HepG2 (cell line): ENCODE measurements at regions not wholly inside any gene's neighbourhood (a gene's known extent, or its start where the extent isn't known, plus 50 kb on each side); places are given as distances from the start of the nearest gene placed in this dataset.

ENCODE experiments used
- CREB1 ChIP-seq, 2 experiments: fragments of 450-650 bp in 1 of 2; IDR thresholded peaks; 2 replicates each; pipeline ENCODE4 v1.6.1; 2016 to 2017; ENCODE audit warnings: control low read depth in 1 of 2, mild to moderate bottlenecking in 1 of 2, missing compliant biosample characterization in 1 of 2, missing genetic modification characterization in 1 of 2
- EED ChIP-seq: sonication (generic); formaldehyde crosslinking; IDR thresholded peaks from 2 replicates; pipeline ENCODE4 v1.5.0; 2020; ENCODE audit warnings: mild to moderate bottlenecking, missing genetic modification reagents
- FIP1L1 ChIP-seq: fragments of 200-400 bp; formaldehyde crosslinking; IDR thresholded peaks from 2 replicates; pipeline ENCODE4 v1.6.1; 2018; ENCODE audit warnings: low read depth, mild to moderate bottlenecking, low read length, moderate library complexity, borderline replicate concordance; ENCODE audit not compliant: insufficient read depth
- FOSL2 ChIP-seq: sonication (generic); formaldehyde crosslinking; IDR thresholded peaks from 2 replicates; pipeline ENCODE4 v1.4.0; 2020; ENCODE audit warnings: missing genetic modification reagents
- POLR2AphosphoS2 ChIP-seq: IDR thresholded peaks from 2 replicates; pipeline ENCODE4 v1.6.1; 2011; ENCODE audit warnings: low read depth, low read length, improper control_type of control experiment
- POLR2AphosphoS5 ChIP-seq: IDR thresholded peaks from 2 replicates; pipeline ENCODE4 v1.6.1; 2012; ENCODE audit warnings: low read depth, low read length
- SMAD3 ChIP-seq: sonication (generic); formaldehyde crosslinking; IDR thresholded peaks from 2 replicates; pipeline ENCODE4 v1.4.0; 2020; ENCODE audit warnings: missing genetic modification reagents
- ZNF331 ChIP-seq: sonication (generic); formaldehyde crosslinking; IDR thresholded peaks from 2 replicates; pipeline ENCODE4 v1.4.0; 2020; ENCODE audit warnings: missing genetic modification reagents
- ZNF660 ChIP-seq: sonication (generic); formaldehyde crosslinking; IDR thresholded peaks from 2 replicates; pipeline ENCODE4 v1.5.1; 2020; ENCODE audit warnings: mild to moderate bottlenecking, low read depth, missing genetic modification reagents, borderline replicate concordance
- TF ChIP-seq, protein P1 (sequence below): sonication (generic); formaldehyde crosslinking; IDR thresholded peaks from 2 replicates; pipeline ENCODE4 v1.5.0; 2020; ENCODE audit warnings: mild to moderate bottlenecking, missing genetic modification reagents, moderate library complexity
- TF ChIP-seq, protein P2 (sequence below), 2 experiments: sonication (generic) in 1 of 2; formaldehyde crosslinking in 1 of 2; IDR thresholded peaks; 2 replicates each; pipeline versions ENCODE4 v1.4.0 to v1.6.1; 2018 to 2020; ENCODE audit warnings: missing genetic modification reagents in 2 of 2, borderline replicate concordance in 1 of 2, low read depth in 1 of 2, mild to moderate bottlenecking in 1 of 2, missing biosample characterization in 1 of 2
- TF ChIP-seq, protein P3 (sequence below): sonication (generic); formaldehyde crosslinking; IDR thresholded peaks from 2 replicates; pipeline ENCODE4 v1.5.1; 2020; ENCODE audit warnings: mild to moderate bottlenecking, missing genetic modification reagents, borderline replicate concordance
- TF ChIP-seq, protein P4 (sequence below): sonication (generic); formaldehyde crosslinking; IDR thresholded peaks from 2 replicates; pipeline ENCODE4 v1.5.0; 2020; ENCODE audit warnings: mild to moderate bottlenecking, missing genetic modification reagents, borderline replicate concordance

DNA sequence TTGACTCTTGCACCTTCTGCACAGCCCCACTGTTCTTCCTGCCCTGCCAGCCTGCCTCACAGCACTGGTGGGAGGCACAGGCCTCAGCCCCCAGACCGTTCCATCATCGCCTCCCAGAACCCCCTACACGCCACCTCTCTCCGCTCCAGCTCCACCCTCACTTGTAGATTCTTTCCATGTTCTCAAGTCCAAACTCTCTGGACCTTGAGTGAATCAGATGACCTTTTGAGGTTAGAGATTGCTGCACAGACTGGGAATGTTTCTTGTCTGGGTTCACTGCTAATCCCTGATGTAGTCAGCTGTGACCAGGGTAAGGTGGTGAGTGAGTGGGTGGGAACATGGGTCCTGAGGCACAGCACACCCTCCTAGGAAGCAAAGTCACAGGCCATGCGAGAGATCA is 272.4 kb downstream of the IRF8 start:
- TF ChIP-seq ZNF660 (CRISPR knock-in tag) (no peak), CREB1 (IDR thresholded peaks at IDR 0.05) (no peak), CREB1 (CRISPR knock-in tag; IDR thresholded peaks at IDR 0.05) (no peak), FOSL2 (CRISPR knock-in tag) (no peak), EED (CRISPR knock-in tag) (no peak), SMAD3 (no peak), POLR2AphosphoS5 (no peak), ZNF331 (CRISPR knock-in tag) (no peak), FIP1L1 (no peak), POLR2AphosphoS2 (no peak)
- TF ChIP-seq, protein P1, sequence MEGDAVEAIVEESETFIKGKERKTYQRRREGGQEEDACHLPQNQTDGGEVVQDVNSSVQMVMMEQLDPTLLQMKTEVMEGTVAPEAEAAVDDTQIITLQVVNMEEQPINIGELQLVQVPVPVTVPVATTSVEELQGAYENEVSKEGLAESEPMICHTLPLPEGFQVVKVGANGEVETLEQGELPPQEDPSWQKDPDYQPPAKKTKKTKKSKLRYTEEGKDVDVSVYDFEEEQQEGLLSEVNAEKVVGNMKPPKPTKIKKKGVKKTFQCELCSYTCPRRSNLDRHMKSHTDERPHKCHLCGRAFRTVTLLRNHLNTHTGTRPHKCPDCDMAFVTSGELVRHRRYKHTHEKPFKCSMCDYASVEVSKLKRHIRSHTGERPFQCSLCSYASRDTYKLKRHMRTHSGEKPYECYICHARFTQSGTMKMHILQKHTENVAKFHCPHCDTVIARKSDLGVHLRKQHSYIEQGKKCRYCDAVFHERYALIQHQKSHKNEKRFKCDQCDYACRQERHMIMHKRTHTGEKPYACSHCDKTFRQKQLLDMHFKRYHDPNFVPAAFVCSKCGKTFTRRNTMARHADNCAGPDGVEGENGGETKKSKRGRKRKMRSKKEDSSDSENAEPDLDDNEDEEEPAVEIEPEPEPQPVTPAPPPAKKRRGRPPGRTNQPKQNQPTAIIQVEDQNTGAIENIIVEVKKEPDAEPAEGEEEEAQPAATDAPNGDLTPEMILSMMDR (CRISPR knock-in tag) = no peak
- TF ChIP-seq, protein P2, sequence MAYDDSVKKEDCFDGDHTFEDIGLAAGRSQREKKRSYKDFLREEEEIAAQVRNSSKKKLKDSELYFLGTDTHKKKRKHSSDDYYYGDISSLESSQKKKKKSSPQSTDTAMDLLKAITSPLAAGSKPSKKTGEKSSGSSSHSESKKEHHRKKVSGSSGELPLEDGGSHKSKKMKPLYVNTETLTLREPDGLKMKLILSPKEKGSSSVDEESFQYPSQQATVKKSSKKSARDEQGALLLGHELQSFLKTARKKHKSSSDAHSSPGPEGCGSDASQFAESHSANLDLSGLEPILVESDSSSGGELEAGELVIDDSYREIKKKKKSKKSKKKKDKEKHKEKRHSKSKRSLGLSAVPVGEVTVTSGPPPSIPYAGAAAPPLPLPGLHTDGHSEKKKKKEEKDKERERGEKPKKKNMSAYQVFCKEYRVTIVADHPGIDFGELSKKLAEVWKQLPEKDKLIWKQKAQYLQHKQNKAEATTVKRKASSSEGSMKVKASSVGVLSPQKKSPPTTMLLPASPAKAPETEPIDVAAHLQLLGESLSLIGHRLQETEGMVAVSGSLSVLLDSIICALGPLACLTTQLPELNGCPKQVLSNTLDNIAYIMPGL (CRISPR knock-in tag; IDR thresholded peaks at IDR 0.05; ENCODE audit: borderline replicate concordance in 1 of 2, low read depth in 1 of 2) = no peak
- TF ChIP-seq, protein P3, sequence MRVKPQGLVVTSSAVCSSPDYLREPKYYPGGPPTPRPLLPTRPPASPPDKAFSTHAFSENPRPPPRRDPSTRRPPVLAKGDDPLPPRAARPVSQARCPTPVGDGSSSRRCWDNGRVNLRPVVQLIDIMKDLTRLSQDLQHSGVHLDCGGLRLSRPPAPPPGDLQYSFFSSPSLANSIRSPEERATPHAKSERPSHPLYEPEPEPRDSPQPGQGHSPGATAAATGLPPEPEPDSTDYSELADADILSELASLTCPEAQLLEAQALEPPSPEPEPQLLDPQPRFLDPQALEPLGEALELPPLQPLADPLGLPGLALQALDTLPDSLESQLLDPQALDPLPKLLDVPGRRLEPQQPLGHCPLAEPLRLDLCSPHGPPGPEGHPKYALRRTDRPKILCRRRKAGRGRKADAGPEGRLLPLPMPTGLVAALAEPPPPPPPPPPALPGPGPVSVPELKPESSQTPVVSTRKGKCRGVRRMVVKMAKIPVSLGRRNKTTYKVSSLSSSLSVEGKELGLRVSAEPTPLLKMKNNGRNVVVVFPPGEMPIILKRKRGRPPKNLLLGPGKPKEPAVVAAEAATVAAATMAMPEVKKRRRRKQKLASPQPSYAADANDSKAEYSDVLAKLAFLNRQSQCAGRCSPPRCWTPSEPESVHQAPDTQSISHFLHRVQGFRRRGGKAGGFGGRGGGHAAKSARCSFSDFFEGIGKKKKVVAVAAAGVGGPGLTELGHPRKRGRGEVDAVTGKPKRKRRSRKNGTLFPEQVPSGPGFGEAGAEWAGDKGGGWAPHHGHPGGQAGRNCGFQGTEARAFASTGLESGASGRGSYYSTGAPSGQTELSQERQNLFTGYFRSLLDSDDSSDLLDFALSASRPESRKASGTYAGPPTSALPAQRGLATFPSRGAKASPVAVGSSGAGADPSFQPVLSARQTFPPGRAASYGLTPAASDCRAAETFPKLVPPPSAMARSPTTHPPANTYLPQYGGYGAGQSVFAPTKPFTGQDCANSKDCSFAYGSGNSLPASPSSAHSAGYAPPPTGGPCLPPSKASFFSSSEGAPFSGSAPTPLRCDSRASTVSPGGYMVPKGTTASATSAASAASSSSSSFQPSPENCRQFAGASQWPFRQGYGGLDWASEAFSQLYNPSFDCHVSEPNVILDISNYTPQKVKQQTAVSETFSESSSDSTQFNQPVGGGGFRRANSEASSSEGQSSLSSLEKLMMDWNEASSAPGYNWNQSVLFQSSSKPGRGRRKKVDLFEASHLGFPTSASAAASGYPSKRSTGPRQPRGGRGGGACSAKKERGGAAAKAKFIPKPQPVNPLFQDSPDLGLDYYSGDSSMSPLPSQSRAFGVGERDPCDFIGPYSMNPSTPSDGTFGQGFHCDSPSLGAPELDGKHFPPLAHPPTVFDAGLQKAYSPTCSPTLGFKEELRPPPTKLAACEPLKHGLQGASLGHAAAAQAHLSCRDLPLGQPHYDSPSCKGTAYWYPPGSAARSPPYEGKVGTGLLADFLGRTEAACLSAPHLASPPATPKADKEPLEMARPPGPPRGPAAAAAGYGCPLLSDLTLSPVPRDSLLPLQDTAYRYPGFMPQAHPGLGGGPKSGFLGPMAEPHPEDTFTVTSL = no peak
- TF ChIP-seq, protein P4, sequence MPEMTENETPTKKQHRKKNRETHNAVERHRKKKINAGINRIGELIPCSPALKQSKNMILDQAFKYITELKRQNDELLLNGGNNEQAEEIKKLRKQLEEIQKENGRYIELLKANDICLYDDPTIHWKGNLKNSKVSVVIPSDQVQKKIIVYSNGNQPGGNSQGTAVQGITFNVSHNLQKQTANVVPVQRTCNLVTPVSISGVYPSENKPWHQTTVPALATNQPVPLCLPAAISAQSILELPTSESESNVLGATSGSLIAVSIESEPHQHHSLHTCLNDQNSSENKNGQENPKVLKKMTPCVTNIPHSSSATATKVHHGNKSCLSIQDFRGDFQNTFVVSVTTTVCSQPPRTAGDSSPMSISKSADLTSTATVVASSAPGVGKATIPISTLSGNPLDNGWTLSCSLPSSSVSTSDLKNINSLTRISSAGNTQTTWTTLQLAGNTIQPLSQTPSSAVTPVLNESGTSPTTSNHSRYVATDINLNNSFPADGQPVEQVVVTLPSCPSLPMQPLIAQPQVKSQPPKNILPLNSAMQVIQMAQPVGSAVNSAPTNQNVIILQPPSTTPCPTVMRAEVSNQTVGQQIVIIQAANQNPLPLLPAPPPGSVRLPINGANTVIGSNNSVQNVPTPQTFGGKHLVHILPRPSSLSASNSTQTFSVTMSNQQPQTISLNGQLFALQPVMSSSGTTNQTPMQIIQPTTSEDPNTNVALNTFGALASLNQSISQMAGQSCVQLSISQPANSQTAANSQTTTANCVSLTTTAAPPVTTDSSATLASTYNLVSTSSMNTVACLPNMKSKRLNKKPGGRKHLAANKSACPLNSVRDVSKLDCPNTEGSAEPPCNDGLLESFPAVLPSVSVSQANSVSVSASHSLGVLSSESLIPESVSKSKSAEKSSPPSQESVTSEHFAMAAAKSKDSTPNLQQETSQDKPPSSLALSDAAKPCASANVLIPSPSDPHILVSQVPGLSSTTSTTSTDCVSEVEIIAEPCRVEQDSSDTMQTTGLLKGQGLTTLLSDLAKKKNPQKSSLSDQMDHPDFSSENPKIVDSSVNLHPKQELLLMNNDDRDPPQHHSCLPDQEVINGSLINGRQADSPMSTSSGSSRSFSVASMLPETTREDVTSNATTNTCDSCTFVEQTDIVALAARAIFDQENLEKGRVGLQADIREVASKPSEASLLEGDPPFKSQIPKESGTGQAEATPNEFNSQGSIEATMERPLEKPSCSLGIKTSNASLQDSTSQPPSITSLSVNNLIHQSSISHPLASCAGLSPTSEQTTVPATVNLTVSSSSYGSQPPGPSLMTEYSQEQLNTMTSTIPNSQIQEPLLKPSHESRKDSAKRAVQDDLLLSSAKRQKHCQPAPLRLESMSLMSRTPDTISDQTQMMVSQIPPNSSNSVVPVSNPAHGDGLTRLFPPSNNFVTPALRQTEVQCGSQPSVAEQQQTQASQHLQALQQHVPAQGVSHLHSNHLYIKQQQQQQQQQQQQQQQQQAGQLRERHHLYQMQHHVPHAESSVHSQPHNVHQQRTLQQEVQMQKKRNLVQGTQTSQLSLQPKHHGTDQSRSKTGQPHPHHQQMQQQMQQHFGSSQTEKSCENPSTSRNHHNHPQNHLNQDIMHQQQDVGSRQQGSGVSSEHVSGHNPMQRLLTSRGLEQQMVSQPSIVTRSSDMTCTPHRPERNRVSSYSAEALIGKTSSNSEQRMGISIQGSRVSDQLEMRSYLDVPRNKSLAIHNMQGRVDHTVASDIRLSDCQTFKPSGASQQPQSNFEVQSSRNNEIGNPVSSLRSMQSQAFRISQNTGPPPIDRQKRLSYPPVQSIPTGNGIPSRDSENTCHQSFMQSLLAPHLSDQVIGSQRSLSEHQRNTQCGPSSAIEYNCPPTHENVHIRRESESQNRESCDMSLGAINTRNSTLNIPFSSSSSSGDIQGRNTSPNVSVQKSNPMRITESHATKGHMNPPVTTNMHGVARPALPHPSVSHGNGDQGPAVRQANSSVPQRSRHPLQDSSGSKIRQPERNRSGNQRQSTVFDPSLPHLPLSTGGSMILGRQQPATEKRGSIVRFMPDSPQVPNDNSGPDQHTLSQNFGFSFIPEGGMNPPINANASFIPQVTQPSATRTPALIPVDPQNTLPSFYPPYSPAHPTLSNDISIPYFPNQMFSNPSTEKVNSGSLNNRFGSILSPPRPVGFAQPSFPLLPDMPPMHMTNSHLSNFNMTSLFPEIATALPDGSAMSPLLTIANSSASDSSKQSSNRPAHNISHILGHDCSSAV = no peak
